Endothelial cell (in vitro differentiated cells): ENCODE measurements at regions not wholly inside any gene's neighbourhood (a gene's known extent, or its start where the extent isn't known, plus 50 kb on each side); places are given as distances from the start of the nearest gene placed in this dataset.
A peak's percentile ranks its signal among the peaks of the same experiment; 100 is the strongest.

Source experiments
- DNase-seq: peaks from one replicate; pipeline ENCODE4 v3.0.0; 2021; ENCODE audit warnings: low spot score
- H3K27ac Mint-ChIP-seq: one replicate; pipeline ENCODE4 v1.8.0; 2021; ENCODE audit warnings: mixed read lengths, inconsistent platforms; ENCODE audit not compliant: unreplicated experiment
- H3K27me3 Mint-ChIP-seq: one replicate; pipeline ENCODE4 v1.8.0; 2021; ENCODE audit warnings: mild to moderate bottlenecking, moderate library complexity, mixed read lengths, inconsistent platforms; ENCODE audit not compliant: unreplicated experiment
- H3K36me3 Mint-ChIP-seq: one replicate; pipeline ENCODE4 v1.8.0; 2021; ENCODE audit warnings: mild to moderate bottlenecking, low read depth, mixed read lengths, inconsistent platforms; ENCODE audit not compliant: unreplicated experiment
- H3K4me1 Mint-ChIP-seq: one replicate; pipeline ENCODE4 v1.8.0; 2021; ENCODE audit warnings: mild to moderate bottlenecking, mixed read lengths, inconsistent platforms; ENCODE audit not compliant: unreplicated experiment
- H3K4me3 Mint-ChIP-seq: one replicate; pipeline ENCODE4 v1.8.0; 2021; ENCODE audit warnings: mild to moderate bottlenecking, mixed read lengths, inconsistent platforms; ENCODE audit not compliant: unreplicated experiment
- H3K9me3 Mint-ChIP-seq: one replicate; pipeline ENCODE4 v1.8.0; 2021; ENCODE audit warnings: mixed read lengths, inconsistent platforms; ENCODE audit not compliant: unreplicated experiment
- TF ChIP-seq, protein P1 (sequence below): fragments of 200-600 bp; sonication (generic); IDR thresholded peaks from one replicate; pipeline ENCODE4 v1.5.0; 2021; ENCODE audit warnings: antibody characterized with exemption; ENCODE audit not compliant: unreplicated experiment

- Mint-ChIP-seq H3K4me3 (no peak overlapping the region), H3K27me3 (no peaks in the 10 kb centered on the region), H3K4me1 (no peaks in the 10 kb centered on the region), H3K27ac (no peak overlapping the region), H3K36me3 (no peaks in the 10 kb centered on the region), H3K9me3 (no peaks in the 10 kb centered on the region)
- DNase-seq = no peak
- TF ChIP-seq, protein P1, sequence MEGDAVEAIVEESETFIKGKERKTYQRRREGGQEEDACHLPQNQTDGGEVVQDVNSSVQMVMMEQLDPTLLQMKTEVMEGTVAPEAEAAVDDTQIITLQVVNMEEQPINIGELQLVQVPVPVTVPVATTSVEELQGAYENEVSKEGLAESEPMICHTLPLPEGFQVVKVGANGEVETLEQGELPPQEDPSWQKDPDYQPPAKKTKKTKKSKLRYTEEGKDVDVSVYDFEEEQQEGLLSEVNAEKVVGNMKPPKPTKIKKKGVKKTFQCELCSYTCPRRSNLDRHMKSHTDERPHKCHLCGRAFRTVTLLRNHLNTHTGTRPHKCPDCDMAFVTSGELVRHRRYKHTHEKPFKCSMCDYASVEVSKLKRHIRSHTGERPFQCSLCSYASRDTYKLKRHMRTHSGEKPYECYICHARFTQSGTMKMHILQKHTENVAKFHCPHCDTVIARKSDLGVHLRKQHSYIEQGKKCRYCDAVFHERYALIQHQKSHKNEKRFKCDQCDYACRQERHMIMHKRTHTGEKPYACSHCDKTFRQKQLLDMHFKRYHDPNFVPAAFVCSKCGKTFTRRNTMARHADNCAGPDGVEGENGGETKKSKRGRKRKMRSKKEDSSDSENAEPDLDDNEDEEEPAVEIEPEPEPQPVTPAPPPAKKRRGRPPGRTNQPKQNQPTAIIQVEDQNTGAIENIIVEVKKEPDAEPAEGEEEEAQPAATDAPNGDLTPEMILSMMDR = no peak
Measured at GRCh38 chr19:30701178-30701577, 329.0 kb downstream of the ZNF536 start.

DNA sequence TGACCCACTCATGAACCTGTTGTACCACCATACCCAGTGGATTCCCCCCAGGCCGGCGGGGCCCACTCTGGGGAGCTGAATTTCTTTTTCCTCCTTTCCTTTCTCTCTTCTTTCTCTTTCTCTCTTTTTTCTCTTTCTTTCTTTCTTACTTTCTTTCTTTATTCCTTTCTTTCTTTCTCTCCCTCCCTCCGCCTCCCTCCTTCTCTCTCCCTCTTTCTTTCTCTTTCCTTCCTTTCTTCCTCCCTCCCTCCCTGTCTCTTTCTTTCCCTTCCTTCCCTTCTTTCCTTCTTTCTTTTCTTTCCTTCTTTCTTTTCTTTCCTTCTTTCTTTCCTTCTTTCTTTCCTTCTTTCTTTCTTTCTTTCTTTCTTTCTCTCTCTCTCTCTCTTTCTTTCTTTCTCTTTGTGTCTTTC, 327.7 kb downstream of the ZNF536 start:
- Mint-ChIP-seq H3K4me1 (no peaks in the 10 kb centered on the region), H3K27ac (no peak overlapping the region), H3K4me3 (no peak overlapping the region)

DNA sequence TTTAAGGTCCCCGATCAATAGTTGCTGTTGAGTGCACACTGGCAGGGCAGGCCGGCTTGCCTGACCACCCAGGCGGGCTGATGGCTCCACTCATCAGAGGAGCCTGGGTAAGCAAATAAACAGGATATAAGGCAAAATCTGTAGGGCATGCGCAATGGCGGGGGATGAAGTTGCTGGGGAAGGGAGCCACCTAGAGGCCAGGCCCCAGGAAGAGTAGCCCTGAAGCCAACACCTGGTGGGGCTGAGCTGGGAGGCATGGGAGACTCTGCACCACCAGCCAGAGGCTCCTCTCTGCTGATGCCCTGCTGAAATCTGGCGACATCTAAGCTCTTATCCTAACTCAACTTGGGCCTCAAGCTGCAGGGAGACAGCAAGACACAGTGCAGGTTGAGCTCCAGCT, 324.3 kb downstream of the ZNF536 start:
- H3K9me3 Mint-ChIP-seq = no peaks in the 10 kb centered on the region
- peaks cover 5% of the 10 kb centered on the region for H3K4me1 Mint-ChIP-seq
- no peak overlapping the region for H3K27ac Mint-ChIP-seq
- DNase-seq = peak; percentile 48
- H3K4me3 Mint-ChIP-seq = no peak overlapping the region
- no peaks in the 10 kb centered on the region for H3K36me3 Mint-ChIP-seq
- TF ChIP-seq, protein P1 = peak; percentile 13
- H3K27me3 Mint-ChIP-seq = peaks cover 3% of the 10 kb centered on the region

More for the DNA sequence above, 327.7 kb downstream of the ZNF536 start:
- no peaks in the 10 kb centered on the region for H3K36me3 Mint-ChIP-seq
- no peaks in the 10 kb centered on the region for H3K9me3 Mint-ChIP-seq
- TF ChIP-seq, protein P1 = no peak
- DNase-seq = no peak
- no peaks in the 10 kb centered on the region for H3K27me3 Mint-ChIP-seq

DNA sequence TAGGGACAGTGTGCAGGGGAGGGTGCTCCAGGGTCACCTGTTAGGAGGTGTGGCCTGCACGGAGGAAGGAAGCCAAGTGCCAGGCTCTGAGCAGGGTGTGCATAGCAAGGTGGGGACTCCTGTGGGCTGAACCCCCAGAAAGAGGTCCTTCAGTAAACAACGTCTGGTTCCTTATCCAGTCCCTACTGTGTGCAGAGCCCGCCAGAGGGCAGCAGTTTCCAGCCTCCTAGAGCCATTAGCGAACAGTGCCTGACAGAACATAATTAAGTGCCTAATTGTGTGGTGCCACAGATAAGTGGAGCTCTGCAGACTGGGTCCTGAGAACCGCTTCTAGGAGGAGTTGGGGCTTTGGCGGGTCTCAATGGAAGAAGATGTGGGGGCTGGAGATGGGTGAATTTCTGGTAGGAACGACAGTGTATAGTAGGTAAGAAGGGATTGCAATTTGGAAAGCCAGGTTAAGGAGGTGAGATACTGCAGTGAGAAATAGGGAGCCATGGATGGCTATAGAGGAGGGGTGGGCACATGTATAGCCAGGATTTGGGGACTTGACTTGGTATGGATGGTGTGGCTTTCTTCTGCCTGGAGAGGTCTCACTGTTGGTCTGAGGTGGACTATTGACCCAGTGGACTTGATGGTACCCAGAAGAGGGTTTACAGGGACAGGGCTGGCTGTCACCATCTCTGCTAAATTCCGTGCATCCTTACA, 323.1 kb downstream of the ZNF536 start:
- H3K36me3 Mint-ChIP-seq = no peaks in the 10 kb centered on the region
- H3K4me1 Mint-ChIP-seq = peaks cover 10% of the 10 kb centered on the region
- no peak overlapping the region for H3K4me3 Mint-ChIP-seq
- TF ChIP-seq, protein P1 = no peak
- peaks cover 3% of the 10 kb centered on the region for H3K27me3 Mint-ChIP-seq
- no peaks in the 10 kb centered on the region for H3K9me3 Mint-ChIP-seq
- DNase-seq = peak; percentile 47
- H3K27ac Mint-ChIP-seq = no peak overlapping the region

- Mint-ChIP-seq H3K9me3 (no peaks in the 10 kb centered on the region), H3K4me1 (peaks cover 15% of the 10 kb centered on the region)
Measured at GRCh38 chr19:30694156-30694755, 322.1 kb downstream of the ZNF536 start.

More at GRCh38 chr19:30694156-30694755, 322.1 kb downstream of the ZNF536 start:
- Mint-ChIP-seq H3K4me3 (no peak overlapping the region), H3K27me3 (peaks cover 3% of the 10 kb centered on the region), H3K36me3 (no peaks in the 10 kb centered on the region), H3K27ac (no peak overlapping the region)
- DNase-seq = no peak
- TF ChIP-seq, protein P1 = no peak
